Nephron (organoid): ENCODE measurements at regions not wholly inside any gene's neighbourhood (a gene's known extent, or its start where the extent isn't known, plus 50 kb on each side); places are given as distances from the start of the nearest gene placed in this dataset.
A peak's percentile ranks its signal among the peaks of the same experiment; 100 is the strongest.
"Not testable (repeated sequence)": the region's sequence is repeated elsewhere in the genome, so short reads cannot be mapped to it uniquely, and the experiment has no call there.

Source experiments
- H3K27ac Mint-ChIP-seq, 3 experiments: 2 replicates each; pipeline ENCODE4 v1.8.0; 2020; ENCODE audit warnings: mixed read lengths in 3 of 3, mild to moderate bottlenecking in 2 of 3, moderate library complexity in 1 of 3
- H3K27me3 Mint-ChIP-seq: 2 replicates; pipeline ENCODE4 v1.8.0; 2021; ENCODE audit warnings: low read depth, mild to moderate bottlenecking, moderate library complexity, mixed read lengths
- H3K36me3 Mint-ChIP-seq: 2 replicates; pipeline ENCODE4 v1.8.0; 2020; ENCODE audit warnings: low read depth, mixed read lengths
- H3K4me1 Mint-ChIP-seq: 2 replicates; pipeline ENCODE4 v1.8.0; 2020; ENCODE audit warnings: mixed read lengths
- H3K4me3 Mint-ChIP-seq, 3 experiments: 2 replicates each; pipeline ENCODE4 v1.8.0; 2020; ENCODE audit warnings: mild to moderate bottlenecking in 3 of 3, mixed read lengths in 3 of 3, moderate library complexity in 2 of 3
- H3K9me3 Mint-ChIP-seq: 2 replicates; pipeline ENCODE4 v1.8.0; 2020; ENCODE audit warnings: mixed read lengths
- CTCF ChIP-seq, 3 experiments: fragments of 200-600 bp; sonication (generic); IDR thresholded peaks; one replicate each; pipeline ENCODE4 v1.5.0; 2021; ENCODE audit warnings: antibody characterized with exemption in 3 of 3; ENCODE audit not compliant: unreplicated experiment in 3 of 3

- no peaks in the 10 kb centered on the region for H3K9me3 Mint-ChIP-seq
- H3K36me3 Mint-ChIP-seq = no peaks in the 10 kb centered on the region
- no peak overlapping the region for H3K4me3 Mint-ChIP-seq
- no peak for TF ChIP-seq CTCF (IDR thresholded peaks at IDR 0.05; ENCODE audit: unreplicated experiment in 3 of 3)
- peaks cover 14% of the 10 kb centered on the region for H3K4me1 Mint-ChIP-seq
- peaks cover 4% of the 10 kb centered on the region for H3K27me3 Mint-ChIP-seq
- peak overlapping the region; percentile 17 to 52 (median 23) for H3K27ac Mint-ChIP-seq
Observed at GRCh38 chr9:90523958-90524357, 118.7 kb downstream of the DIRAS2 start.

GRCh38 chr9:90526386-90526785, 116.2 kb downstream of the DIRAS2 start:
- no peak overlapping the region for H3K4me3 Mint-ChIP-seq
- no peak overlapping the region for H3K27ac Mint-ChIP-seq
- H3K9me3 Mint-ChIP-seq = peaks cover 5% of the 10 kb centered on the region
- H3K4me1 Mint-ChIP-seq = peaks cover 11% of the 10 kb centered on the region
- no peak for TF ChIP-seq CTCF (IDR thresholded peaks at IDR 0.05; ENCODE audit: unreplicated experiment in 3 of 3)
- H3K27me3 Mint-ChIP-seq = peaks cover 1% of the 10 kb centered on the region
- no peaks in the 10 kb centered on the region for H3K36me3 Mint-ChIP-seq

- not testable (repeated sequence) for H3K4me3 Mint-ChIP-seq, H3K27me3 Mint-ChIP-seq, H3K4me1 Mint-ChIP-seq, H3K9me3 Mint-ChIP-seq, H3K27ac Mint-ChIP-seq, H3K36me3 Mint-ChIP-seq
Observed at GRCh38 chr9:90536094-90536493, 106.5 kb downstream of the DIRAS2 start.

- Mint-ChIP-seq H3K27me3 (no peaks in the 10 kb centered on the region), H3K9me3 (peaks cover 2% of the 10 kb centered on the region)
Observed at GRCh38 chr9:90538566-90538965, 104.1 kb downstream of the DIRAS2 start.

GRCh38 chr9:90539286-90539685, 103.3 kb downstream of the DIRAS2 start:
- H3K9me3 Mint-ChIP-seq = peaks cover 2% of the 10 kb centered on the region
- H3K27ac Mint-ChIP-seq = no peak overlapping the region
- no peaks in the 10 kb centered on the region for H3K36me3 Mint-ChIP-seq
- no peaks in the 10 kb centered on the region for H3K27me3 Mint-ChIP-seq
- no peak for TF ChIP-seq CTCF (IDR thresholded peaks at IDR 0.05; ENCODE audit: unreplicated experiment in 3 of 3)
- H3K4me1 Mint-ChIP-seq = no peaks in the 10 kb centered on the region
- no peak overlapping the region for H3K4me3 Mint-ChIP-seq

More at GRCh38 chr9:90538566-90538965, 104.1 kb downstream of the DIRAS2 start:
- H3K27ac Mint-ChIP-seq = no peak overlapping the region
- no peak for TF ChIP-seq CTCF (IDR thresholded peaks at IDR 0.05; ENCODE audit: unreplicated experiment in 3 of 3)
- H3K36me3 Mint-ChIP-seq = no peaks in the 10 kb centered on the region
- no peak overlapping the region for H3K4me3 Mint-ChIP-seq
- H3K4me1 Mint-ChIP-seq = no peaks in the 10 kb centered on the region

GRCh38 chr9:90540734-90541133, 101.9 kb downstream of the DIRAS2 start:
- peak overlapping the region in 1 of 3 experiments; percentile 54 for H3K27ac Mint-ChIP-seq
- no peaks in the 10 kb centered on the region for H3K36me3 Mint-ChIP-seq
- TF ChIP-seq CTCF (IDR thresholded peaks at IDR 0.05; ENCODE audit: unreplicated experiment in 3 of 3) = no peak
- no peaks in the 10 kb centered on the region for H3K9me3 Mint-ChIP-seq
- H3K27me3 Mint-ChIP-seq = no peaks in the 10 kb centered on the region
- H3K4me3 Mint-ChIP-seq = no peak overlapping the region
- no peaks in the 10 kb centered on the region for H3K4me1 Mint-ChIP-seq
